Gastroesophageal sphincter (tissue), 3 donors: ENCODE measurements at regions not wholly inside any gene's neighbourhood (a gene's known extent, or its start where the extent isn't known, plus 50 kb on each side); places are given as distances from the start of the nearest gene placed in this dataset.

Experiments used
- CTCF ChIP-seq, 4 experiments: fragments of 200-600 bp in 2 of 4; fragments of 450-650 bp in 2 of 4; sonication (generic) in 1 of 4; IDR thresholded peaks; one replicate each; pipeline ENCODE4 v1.5.1; 2017 to 2019; ENCODE audit warnings: antibody characterized with exemption in 4 of 4, mild to moderate bottlenecking in 2 of 4, moderate library complexity in 2 of 4
- EP300 ChIP-seq: sonication (generic); formaldehyde crosslinking; IDR thresholded peaks from one replicate; pipeline ENCODE4 v1.6.1; 2017; ENCODE audit warnings: antibody characterized with exemption, mild to moderate bottlenecking
- POLR2A ChIP-seq, 2 donors: fragments of 450-650 bp; IDR thresholded peaks; one replicate each; pipeline ENCODE4 v1.6.1; 2017; ENCODE audit warnings: antibody characterized with exemption in 2 of 2, mild to moderate bottlenecking in 2 of 2, moderate library complexity in 1 of 2
- POLR2AphosphoS5 ChIP-seq: sonication (generic); formaldehyde crosslinking; IDR thresholded peaks from one replicate; pipeline ENCODE4 v1.6.1; 2017; ENCODE audit warnings: antibody characterized with exemption

- no peak for TF ChIP-seq CTCF (IDR thresholded peaks at IDR 0.05)
- TF ChIP-seq POLR2A (IDR thresholded peaks at IDR 0.05): no peak
- no peak for TF ChIP-seq POLR2AphosphoS5
- TF ChIP-seq EP300: no peak
These were observed 66.7 kb upstream of the EOLA2 start for GRCh38 chrX:150005027-150005426.
